Panc1 (cell line): ENCODE measurements at regions not wholly inside any gene's neighbourhood (a gene's known extent, or its start where the extent isn't known, plus 50 kb on each side); places are given as distances from the start of the nearest gene placed in this dataset.

Experiments
- ATAC-seq: fragments of 200-7000 bp; cut with Tn5 transposase; 2 replicates; pipeline ENCODE4 v1.9.1; 2020; ENCODE audit warnings: mild to moderate bottlenecking, moderate library complexity
- BruUV-seq: library from RNA; stranded (reverse); fragments of 400-500 nt; replicated peaks from 2 replicates; lab custom pipeline; 2021; lab: Mats Ljungman, UMichigan
- CTCF ChIA-PET: fragments of 300-600 bp; sonication (Branson Sonifier 250); formaldehyde crosslinking; loops from one replicate; lab custom pipeline; 2022; ENCODE audit warnings: antibody characterized with exemption; lab: Charles Lee
- POLR2A ChIA-PET: fragments of 300-600 bp; sonication (Branson Sonifier 250); formaldehyde crosslinking; loops from one replicate; lab custom pipeline; 2022; ENCODE audit warnings: antibody characterized with exemption; lab: Charles Lee
- DNase-seq: peaks from one replicate; pipeline ENCODE4 v3.0.0-alpha.2; 2010; ENCODE audit warnings: low read depth, low spot score
- H3K27ac ChIP-seq: 2 replicates; pipeline ENCODE4 v1.5.1; 2011; ENCODE audit warnings: mild to moderate bottlenecking, low read length, inconsistent platforms
- H3K27me3 ChIP-seq: fragments of 200-500 bp; sonication (Bioruptor generic); 2 replicates; pipeline ENCODE4 v1.6.0; 2014; ENCODE audit warnings: low read length, inconsistent platforms; ENCODE audit not compliant: control insufficient read depth, insufficient read depth
- H3K36me3 ChIP-seq: fragments of 200-500 bp; sonication (Bioruptor generic); 2 replicates; pipeline ENCODE4 v1.5.1; 2014; ENCODE audit warnings: inconsistent platforms, mild to moderate bottlenecking, low read length, moderate library complexity; ENCODE audit not compliant: control insufficient read depth, insufficient read depth
- H3K4me1 ChIP-seq: 2 replicates; pipeline ENCODE4 v1.5.1; 2011; ENCODE audit warnings: inconsistent platforms, mild to moderate bottlenecking, low read length, moderate library complexity; ENCODE audit not compliant: control insufficient read depth, insufficient read depth
- H3K4me3 ChIP-seq, 2 experiments: 2 replicates each; pipeline ENCODE4 v1.5.1; 2011 to 2012; ENCODE audit warnings: low read depth in 2 of 2, low read length in 2 of 2, mild to moderate bottlenecking in 2 of 2, inconsistent platforms in 1 of 2, moderate library complexity in 1 of 2
- H3K9me3 ChIP-seq: fragments of 200-500 bp; sonication (Bioruptor generic); 2 replicates; pipeline ENCODE4 v1.5.1; 2014; ENCODE audit warnings: low read depth, mild to moderate bottlenecking, inconsistent platforms, low read length, moderate library complexity; ENCODE audit not compliant: control insufficient read depth, insufficient read depth
- POLR2AphosphoS5 ChIP-seq: IDR thresholded peaks from 2 replicates; pipeline ENCODE4 v1.6.1; 2012; ENCODE audit warnings: mild to moderate bottlenecking, low read depth, low read length, moderate library complexity
- REST ChIP-seq, 2 experiments: IDR thresholded peaks; 2 replicates each; pipeline ENCODE4 v1.6.1; 2011 to 2012; ENCODE audit warnings: low read depth in 2 of 2, control low read depth in 1 of 2, low read length in 1 of 2, mild to moderate bottlenecking in 1 of 2, moderate library complexity in 1 of 2; ENCODE audit not compliant: insufficient read depth in 1 of 2
- SIN3A ChIP-seq: IDR thresholded peaks from 2 replicates; pipeline ENCODE4 v1.6.1; 2012; ENCODE audit warnings: low read depth, mild to moderate bottlenecking, low read length, moderate library complexity, borderline replicate concordance; ENCODE audit not compliant: insufficient read depth
- TCF7L2 ChIP-seq: IDR thresholded peaks from 2 replicates; pipeline ENCODE4 v1.6.1; 2011; ENCODE audit warnings: mild to moderate bottlenecking, low read depth, low read length, inconsistent platforms
- in situ Hi-C: cut with HindIII; loops from 2 replicates; pipeline ENCODE4 v1.10.0; 2016; ENCODE audit warnings: low sequenced_read_pairs, low pct_unique_long_range_greater_than_20kb
- intact Hi-C: fragments of 100-400 bp; cut with micrococcal nuclease; formaldehyde crosslinking; loops from one replicate; pipeline ENCODE4 v1.10.0; 2022; ENCODE audit not compliant: unreplicated experiment
- TF ChIP-seq, protein P1 (sequence below): fragments of 450-650 bp; IDR thresholded peaks from 2 replicates; pipeline ENCODE4 v1.5.1; 2017; ENCODE audit warnings: mild to moderate bottlenecking

- ATAC-seq (no peak), DNase-seq (no peak)
- BruUV-seq: no TSS peak
- POLR2A ChIA-PET: no interaction called here
- intact Hi-C loops (no loop called here), in situ Hi-C loops (no loop called here)
- Histone ChIP-seq H3K27me3 (no peaks in the 10 kb centered on the region), H3K4me3 (no peak overlapping the region), H3K9me3 (no peaks in the 10 kb centered on the region), H3K36me3 (no peaks in the 10 kb centered on the region), H3K27ac (no peak overlapping the region), H3K4me1 (no peaks in the 10 kb centered on the region)
- TF ChIP-seq REST (IDR thresholded peaks at IDR 0.05; ENCODE audit: insufficient read depth in 1 of 2, low read depth in 2 of 2, low read length in 1 of 2): no peak
- 0 out of 2 replicates have a peak, but pooled peaks have one; percentile 43 for TF ChIP-seq TCF7L2
- CTCF ChIA-PET: no interaction called here
Measured at GRCh38 chr13:62243106-62243505, 827.5 kb upstream of the PCDH20 start.

- BruUV-seq: no TSS peak
- Histone ChIP-seq H3K4me3 (no peak overlapping the region), H3K27ac (no peak overlapping the region), H3K9me3 (no peaks in the 10 kb centered on the region), H3K36me3 (no peaks in the 10 kb centered on the region), H3K4me1 (no peaks in the 10 kb centered on the region), H3K27me3 (no peaks in the 10 kb centered on the region)
- ChIA-PET POLR2A (no interaction called here), CTCF (no interaction called here)
- no peak for ATAC-seq
- intact Hi-C loops: no loop called here
- no peak for DNase-seq
- in situ Hi-C loops: no loop called here
- TF ChIP-seq REST (IDR thresholded peaks at IDR 0.05; ENCODE audit: insufficient read depth in 1 of 2, low read depth in 2 of 2, low read length in 1 of 2) (no peak), TCF7L2 (no peak), SIN3A (no peak), POLR2AphosphoS5 (no peak)
- TF ChIP-seq, protein P1, sequence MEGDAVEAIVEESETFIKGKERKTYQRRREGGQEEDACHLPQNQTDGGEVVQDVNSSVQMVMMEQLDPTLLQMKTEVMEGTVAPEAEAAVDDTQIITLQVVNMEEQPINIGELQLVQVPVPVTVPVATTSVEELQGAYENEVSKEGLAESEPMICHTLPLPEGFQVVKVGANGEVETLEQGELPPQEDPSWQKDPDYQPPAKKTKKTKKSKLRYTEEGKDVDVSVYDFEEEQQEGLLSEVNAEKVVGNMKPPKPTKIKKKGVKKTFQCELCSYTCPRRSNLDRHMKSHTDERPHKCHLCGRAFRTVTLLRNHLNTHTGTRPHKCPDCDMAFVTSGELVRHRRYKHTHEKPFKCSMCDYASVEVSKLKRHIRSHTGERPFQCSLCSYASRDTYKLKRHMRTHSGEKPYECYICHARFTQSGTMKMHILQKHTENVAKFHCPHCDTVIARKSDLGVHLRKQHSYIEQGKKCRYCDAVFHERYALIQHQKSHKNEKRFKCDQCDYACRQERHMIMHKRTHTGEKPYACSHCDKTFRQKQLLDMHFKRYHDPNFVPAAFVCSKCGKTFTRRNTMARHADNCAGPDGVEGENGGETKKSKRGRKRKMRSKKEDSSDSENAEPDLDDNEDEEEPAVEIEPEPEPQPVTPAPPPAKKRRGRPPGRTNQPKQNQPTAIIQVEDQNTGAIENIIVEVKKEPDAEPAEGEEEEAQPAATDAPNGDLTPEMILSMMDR: no peak
Measured at GRCh38 chr13:62234780-62235440, 819.3 kb upstream of the PCDH20 start.
